ENCODE measurements at regions not wholly inside any gene's neighbourhood (a gene's known extent, or its start where the extent isn't known, plus 50 kb on each side); places are given as distances from the start of the nearest gene placed in this dataset.

GRCh38 chr9:18122171-18122570 lies 351.8 kb upstream of the ADAMTSL1 start:
- no peak for TF ChIP-seq POLR2A (IDR thresholded peaks at IDR 0.05)
- TF ChIP-seq CTCF (IDR thresholded peaks at IDR 0.05 in 4 of 5, conservative IDR thresholded peaks at IDR 0.05 in 1 of 5) = no peak
